ENCODE measurements at regions not wholly inside any gene's neighbourhood (a gene's known extent, or its start where the extent isn't known, plus 50 kb on each side); places are given as distances from the start of the nearest gene placed in this dataset.
A peak's percentile ranks its signal among the peaks of the same experiment; 100 is the strongest.

DNA sequence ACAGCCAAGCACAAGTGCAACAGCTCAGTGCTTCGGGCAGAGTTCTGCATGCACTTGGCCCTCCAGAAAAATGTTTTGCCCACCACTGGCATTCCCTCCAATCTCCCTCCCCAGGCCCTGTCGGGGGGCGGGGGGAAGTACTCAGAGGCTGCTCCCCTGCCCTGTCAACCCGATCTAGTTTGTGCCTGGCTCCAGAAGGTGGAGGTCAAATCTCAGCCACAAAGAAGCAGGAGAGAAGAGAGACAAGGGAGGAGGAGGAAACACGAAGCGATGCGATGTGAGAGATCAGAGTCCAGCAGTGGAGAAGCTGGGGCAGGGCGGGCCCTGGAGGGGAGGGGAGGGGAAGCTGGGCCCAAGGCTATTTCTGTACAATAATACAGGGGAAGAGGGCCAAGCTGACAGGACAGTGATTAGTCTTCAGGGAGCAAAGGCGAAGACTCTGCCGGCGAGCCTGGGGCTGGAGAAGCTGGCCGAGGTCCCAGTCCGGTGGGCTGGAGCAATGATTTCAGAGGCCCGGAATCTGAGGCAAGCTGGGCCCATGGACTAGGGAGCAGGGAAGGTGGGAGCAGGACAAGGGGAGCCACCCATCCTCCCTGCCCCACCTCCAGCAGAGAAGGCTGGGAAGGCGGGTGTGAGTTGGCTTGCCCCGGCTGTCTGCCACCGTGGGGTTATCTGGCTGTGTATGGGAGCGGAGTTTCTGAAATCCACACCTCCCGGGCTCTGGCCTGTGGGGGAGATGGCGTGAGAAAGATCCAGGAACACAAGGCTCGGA, 167.1 kb downstream of the EFNB1 start:
- intact Hi-C loops (cut with DNase I): no loop called here
- Histone ChIP-seq H3K4me3 (no peak overlapping the region), H3K27ac (no peak overlapping the region), H3K36me3 (no peaks in the 10 kb centered on the region), H3K27me3 (no peaks in the 10 kb centered on the region), H3K9me3 (no peaks in the 10 kb centered on the region), H3K4me1 (no peaks in the 10 kb centered on the region)
- DNase-seq: peak in 1 of 3 donors; percentile 41
- TF ChIP-seq, protein P1, sequence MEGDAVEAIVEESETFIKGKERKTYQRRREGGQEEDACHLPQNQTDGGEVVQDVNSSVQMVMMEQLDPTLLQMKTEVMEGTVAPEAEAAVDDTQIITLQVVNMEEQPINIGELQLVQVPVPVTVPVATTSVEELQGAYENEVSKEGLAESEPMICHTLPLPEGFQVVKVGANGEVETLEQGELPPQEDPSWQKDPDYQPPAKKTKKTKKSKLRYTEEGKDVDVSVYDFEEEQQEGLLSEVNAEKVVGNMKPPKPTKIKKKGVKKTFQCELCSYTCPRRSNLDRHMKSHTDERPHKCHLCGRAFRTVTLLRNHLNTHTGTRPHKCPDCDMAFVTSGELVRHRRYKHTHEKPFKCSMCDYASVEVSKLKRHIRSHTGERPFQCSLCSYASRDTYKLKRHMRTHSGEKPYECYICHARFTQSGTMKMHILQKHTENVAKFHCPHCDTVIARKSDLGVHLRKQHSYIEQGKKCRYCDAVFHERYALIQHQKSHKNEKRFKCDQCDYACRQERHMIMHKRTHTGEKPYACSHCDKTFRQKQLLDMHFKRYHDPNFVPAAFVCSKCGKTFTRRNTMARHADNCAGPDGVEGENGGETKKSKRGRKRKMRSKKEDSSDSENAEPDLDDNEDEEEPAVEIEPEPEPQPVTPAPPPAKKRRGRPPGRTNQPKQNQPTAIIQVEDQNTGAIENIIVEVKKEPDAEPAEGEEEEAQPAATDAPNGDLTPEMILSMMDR (IDR thresholded peaks at IDR 0.05): no peak
- TF ChIP-seq POLR2A (IDR thresholded peaks at IDR 0.05): no peak
- peak; percentile 66 to 81 (median 70) for ATAC-seq
- whole genome bisulfite sequencing (ENCODE audit: insufficient coverage, low coverage, low lambda C conversion rate, missing lambda C conversion rate): 50% methylated on average over 13 of the region's 21 CpGs

DNA sequence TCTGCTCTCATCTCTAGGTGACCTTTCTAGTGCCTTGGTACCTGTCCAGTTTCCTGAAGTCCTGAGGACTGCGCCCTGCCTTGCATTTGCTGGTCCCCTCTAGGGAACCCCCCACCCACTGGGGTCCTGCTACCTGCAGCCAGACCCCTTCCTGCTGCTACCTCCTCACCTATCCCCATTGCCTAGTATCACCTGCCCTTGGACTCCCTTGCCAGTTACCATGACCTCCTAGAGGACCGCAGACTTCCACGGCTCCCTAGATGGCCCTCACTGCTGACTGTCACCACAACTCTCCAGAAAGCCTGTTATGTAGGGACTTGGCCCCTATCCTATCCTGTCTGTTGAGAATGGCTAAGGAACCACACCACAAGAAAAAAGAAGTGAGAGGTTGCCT, 166.6 kb downstream of the EFNB1 start:
- Histone ChIP-seq H3K27ac (no peak overlapping the region), H3K27me3 (no peaks in the 10 kb centered on the region), H3K4me1 (no peaks in the 10 kb centered on the region), H3K4me3 (no peak overlapping the region), H3K36me3 (no peaks in the 10 kb centered on the region), H3K9me3 (no peaks in the 10 kb centered on the region)
- ATAC-seq (no peak), DNase-seq (no peak)
- 52% methylated on average over 3 of the region's 3 CpGs for WGBS (ENCODE audit: insufficient coverage, low coverage, low lambda C conversion rate, missing lambda C conversion rate)
- TF ChIP-seq, protein P1 (IDR thresholded peaks at IDR 0.05): no peak
- TF ChIP-seq POLR2A (IDR thresholded peaks at IDR 0.05): no peak
- intact Hi-C loops (cut with DNase I): no loop called here

DNA sequence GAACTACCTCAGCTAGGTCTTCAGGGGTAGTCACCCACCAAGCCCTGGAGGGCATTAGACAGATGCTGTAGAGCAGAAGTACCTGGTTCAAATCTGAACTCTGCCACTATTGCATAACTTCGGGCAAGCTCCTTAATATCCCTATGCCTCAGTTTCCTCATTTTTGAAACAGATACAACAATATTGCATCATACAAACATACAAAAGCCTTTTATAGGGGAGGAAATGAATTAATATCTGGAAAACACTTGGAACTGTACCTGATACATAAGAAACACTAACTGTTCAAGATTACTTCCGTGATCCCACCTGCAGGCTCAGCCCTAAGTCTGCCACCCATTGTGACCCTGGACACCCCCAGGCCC, 166.1 kb downstream of the EFNB1 start:
- DNase-seq (no peak), ATAC-seq (no peak)
- Histone ChIP-seq H3K27me3 (no peaks in the 10 kb centered on the region), H3K4me3 (no peak overlapping the region), H3K27ac (no peak overlapping the region), H3K36me3 (no peaks in the 10 kb centered on the region), H3K4me1 (no peaks in the 10 kb centered on the region), H3K9me3 (no peaks in the 10 kb centered on the region)
- intact Hi-C loops (cut with DNase I): no loop called here
- TF ChIP-seq POLR2A (IDR thresholded peaks at IDR 0.05): no peak
- TF ChIP-seq, protein P1 (IDR thresholded peaks at IDR 0.05): no peak
- WGBS (ENCODE audit: insufficient coverage, low coverage, low lambda C conversion rate, missing lambda C conversion rate): 86% methylated on average over 2 of the region's 2 CpGs

DNA sequence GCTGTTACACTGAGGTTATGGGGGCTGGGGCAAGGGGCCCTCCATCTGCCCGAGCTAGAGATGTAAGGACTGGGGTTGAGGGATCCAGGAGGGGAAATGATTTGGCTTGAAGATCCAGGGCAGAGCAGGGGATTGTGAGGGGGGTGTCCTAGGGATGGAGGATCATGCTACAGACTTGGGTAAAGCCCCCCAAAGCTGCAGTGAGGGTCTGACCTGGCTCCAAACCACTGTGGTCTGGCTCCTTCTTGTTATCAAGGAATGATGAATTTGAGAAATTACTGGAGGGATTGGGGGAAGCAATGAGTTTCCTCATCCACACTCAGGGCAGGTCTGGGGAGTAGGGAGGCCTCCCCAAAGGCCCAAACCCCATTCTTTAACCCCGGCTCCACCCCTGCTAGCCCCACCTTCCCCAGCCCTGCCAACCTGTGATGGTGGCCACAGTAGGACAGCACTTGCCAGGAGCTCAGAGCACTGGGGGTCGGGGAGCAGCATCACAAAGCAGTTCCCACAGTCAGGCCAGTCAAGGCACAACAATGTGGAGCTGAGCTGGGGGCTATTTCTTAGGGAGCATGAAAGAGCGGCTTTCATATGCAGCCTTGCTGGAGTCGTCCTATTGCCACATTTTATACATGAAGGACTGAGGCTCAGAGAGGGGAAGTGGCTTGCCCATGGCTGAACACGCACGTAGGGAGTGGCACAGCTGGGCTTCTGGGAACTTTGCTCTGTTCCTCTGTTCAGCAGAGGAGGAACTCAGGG, 165.5 kb downstream of the EFNB1 start:
- no peak for TF ChIP-seq POLR2A (IDR thresholded peaks at IDR 0.05)
- intact Hi-C loops (cut with DNase I): no loop called here
- no peak for DNase-seq
- Histone ChIP-seq H3K4me3 (no peak overlapping the region), H3K9me3 (no peaks in the 10 kb centered on the region), H3K27ac (no peak overlapping the region), H3K36me3 (no peaks in the 10 kb centered on the region), H3K27me3 (no peaks in the 10 kb centered on the region), H3K4me1 (no peaks in the 10 kb centered on the region)
- ATAC-seq: no peak
- 40% methylated on average over 1 of the region's 7 CpGs for WGBS (ENCODE audit: insufficient coverage, low coverage, low lambda C conversion rate, missing lambda C conversion rate)

DNA sequence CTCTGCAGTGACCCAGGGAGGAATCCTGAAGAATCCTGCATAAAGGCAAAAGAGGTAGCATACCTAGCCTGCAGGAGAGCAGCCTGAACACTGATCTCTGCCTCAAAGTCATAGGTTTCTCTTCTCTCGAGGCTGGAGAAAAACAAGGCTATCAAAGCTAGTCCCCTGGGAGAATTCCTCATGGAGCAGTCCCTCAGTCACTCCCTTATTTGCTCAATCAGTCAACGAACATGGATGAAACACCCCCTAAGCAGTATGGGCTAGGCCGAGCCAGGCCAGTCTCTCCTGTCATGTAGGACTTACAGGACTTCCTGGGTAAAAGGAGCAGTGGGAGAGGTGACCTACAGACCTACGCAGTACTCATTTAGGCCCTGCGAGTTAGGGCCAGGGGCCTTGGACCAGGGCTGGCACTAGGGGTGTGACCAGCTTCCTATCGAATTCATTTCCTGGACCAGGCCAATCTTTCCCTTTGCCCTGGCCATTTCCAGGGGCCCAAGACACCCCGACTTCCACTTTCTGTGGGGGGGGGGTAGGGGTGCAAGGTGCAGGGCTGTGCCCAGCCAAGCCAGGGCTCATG, 164.1 kb downstream of the EFNB1 start:
- H3K4me3 ChIP-seq: no peak overlapping the region
- TF ChIP-seq, protein P1 (IDR thresholded peaks at IDR 0.05): no peak
- no peak for TF ChIP-seq POLR2A (IDR thresholded peaks at IDR 0.05)
- intact Hi-C loops (cut with DNase I): no loop called here
- no peak for DNase-seq
- H3K27me3 ChIP-seq: no peaks in the 10 kb centered on the region
- H3K27ac ChIP-seq: no peak overlapping the region
- H3K36me3 ChIP-seq: no peaks in the 10 kb centered on the region
- H3K4me1 ChIP-seq: no peaks in the 10 kb centered on the region
- ATAC-seq: no peak
- H3K9me3 ChIP-seq: no peaks in the 10 kb centered on the region
- 14% methylated on average over 1 of the region's 7 CpGs for WGBS (ENCODE audit: insufficient coverage, low coverage, low lambda C conversion rate, missing lambda C conversion rate)
